HEK293T (cell line): ENCODE measurements at regions not wholly inside any gene's neighbourhood (a gene's known extent, or its start where the extent isn't known, plus 50 kb on each side); places are given as distances from the start of the nearest gene placed in this dataset.
A peak's percentile ranks its signal among the peaks of the same experiment; 100 is the strongest.

Experiments
- CTCF ChIA-PET: fragments of 350-600 bp; formaldehyde crosslinking; extraction: SDS; loops from one replicate; lab custom pipeline; 2021; ENCODE audit warnings: antibody characterized with exemption, inconsistent platforms; lab: Yijun Ruan, JAX
- POLR2A ChIA-PET: fragments of 350-600 bp; formaldehyde crosslinking; extraction: SDS; loops from one replicate; lab custom pipeline; 2020; ENCODE audit warnings: antibody characterized with exemption, inconsistent platforms; lab: Yijun Ruan, JAX
- DNase-seq: peaks from one replicate; pipeline ENCODE4 v3.0.0; 2012; ENCODE audit warnings: mixed read lengths; ENCODE audit errors: extremely low spot score
- ARNT ChIP-seq: fragments of 450-650 bp; IDR thresholded peaks from 2 replicates; pipeline ENCODE4 v1.6.1; 2017; ENCODE audit warnings: mild to moderate bottlenecking
- BHLHE40 ChIP-seq: fragments of 450-650 bp; IDR thresholded peaks from 2 replicates; pipeline ENCODE4 v1.6.1; 2016; ENCODE audit warnings: mild to moderate bottlenecking, moderate library complexity, borderline replicate concordance
- CTBP1 ChIP-seq: fragments of 450-650 bp; IDR thresholded peaks from 2 replicates; pipeline ENCODE4 v1.6.1; 2016; ENCODE audit warnings: borderline replicate concordance
- ELF4 ChIP-seq: fragments of 450-650 bp; IDR thresholded peaks from 2 replicates; pipeline ENCODE4 v1.6.1; 2017; ENCODE audit warnings: antibody characterized with exemption
- FOXA1 ChIP-seq: fragments of 450-650 bp; IDR thresholded peaks from 2 replicates; pipeline ENCODE4 v1.6.1; 2016; ENCODE audit warnings: mild to moderate bottlenecking
- FOXK2 ChIP-seq: fragments of 450-650 bp; IDR thresholded peaks from 2 replicates; pipeline ENCODE4 v1.6.1; 2016; ENCODE audit warnings: mild to moderate bottlenecking
- FOXM1 ChIP-seq: fragments of 450-650 bp; IDR thresholded peaks from 2 replicates; pipeline ENCODE4 v1.6.1; 2017; ENCODE audit warnings: mild to moderate bottlenecking, borderline replicate concordance
- HDGF ChIP-seq: fragments of 450-650 bp; IDR thresholded peaks from 2 replicates; pipeline ENCODE4 v1.6.1; 2017; ENCODE audit warnings: antibody characterized with exemption, borderline replicate concordance
- L3MBTL2 ChIP-seq: fragments of 450-650 bp; conservative IDR thresholded peaks from 2 replicates; pipeline ENCODE4 v1.6.1; 2016; ENCODE audit warnings: mild to moderate bottlenecking
- LEF1 ChIP-seq: fragments of 450-650 bp; IDR thresholded peaks from 2 replicates; pipeline ENCODE4 v1.6.1; 2017; ENCODE audit warnings: mild to moderate bottlenecking, borderline replicate concordance
- NFRKB ChIP-seq: fragments of 450-650 bp; IDR thresholded peaks from 2 replicates; pipeline ENCODE4 v1.6.1; 2016; ENCODE audit warnings: mild to moderate bottlenecking, moderate library complexity
- PKNOX1 ChIP-seq: fragments of 450-650 bp; IDR thresholded peaks from 2 replicates; pipeline ENCODE4 v1.6.1; 2016
- SP1 ChIP-seq: fragments of 450-650 bp; IDR thresholded peaks from 2 replicates; pipeline ENCODE4 v1.6.1; 2017
- SUZ12 ChIP-seq: fragments of 450-650 bp; IDR thresholded peaks from 2 replicates; pipeline ENCODE4 v1.6.1; 2016; ENCODE audit warnings: mild to moderate bottlenecking
- TARDBP ChIP-seq: fragments of 450-650 bp; IDR thresholded peaks from 2 replicates; pipeline ENCODE4 v1.6.1; 2016
- ZNF384 ChIP-seq: fragments of 450-650 bp; IDR thresholded peaks from 2 replicates; pipeline ENCODE4 v1.6.1; 2016

- CTCF ChIA-PET: no interaction called here
Measured at GRCh38 chr10:10680496-10680895, 337.2 kb upstream of the CELF2 start.

GRCh38 chr10:10684972-10685371 lies 332.7 kb upstream of the CELF2 start:
- DNase-seq: no peak
- ChIA-PET POLR2A (no interaction called here), CTCF (interaction anchor here (0.6 kb wide), 1 partner anchor 137 kb away, joined by 3 read pairs; no protein-coding TSS in a partner anchor)
- no peak for TF ChIP-seq ZNF384

More at GRCh38 chr10:10680496-10680895, 337.2 kb upstream of the CELF2 start:
- POLR2A ChIA-PET: no interaction called here
- TF ChIP-seq ARNT (no peak), SUZ12 (no peak), PKNOX1 (no peak), FOXK2 (no peak), FOXA1 (no peak), SP1 (no peak), HDGF (no peak), L3MBTL2 (no peak)
- DNase-seq: no peak

- CTCF ChIA-PET: no interaction called here
- TF ChIP-seq LEF1: no peak
- no peak for TF ChIP-seq FOXM1
- POLR2A ChIA-PET: no interaction called here
- DNase-seq: no peak
Measured at GRCh38 chr10:10685566-10685965, 332.1 kb upstream of the CELF2 start.

DNA sequence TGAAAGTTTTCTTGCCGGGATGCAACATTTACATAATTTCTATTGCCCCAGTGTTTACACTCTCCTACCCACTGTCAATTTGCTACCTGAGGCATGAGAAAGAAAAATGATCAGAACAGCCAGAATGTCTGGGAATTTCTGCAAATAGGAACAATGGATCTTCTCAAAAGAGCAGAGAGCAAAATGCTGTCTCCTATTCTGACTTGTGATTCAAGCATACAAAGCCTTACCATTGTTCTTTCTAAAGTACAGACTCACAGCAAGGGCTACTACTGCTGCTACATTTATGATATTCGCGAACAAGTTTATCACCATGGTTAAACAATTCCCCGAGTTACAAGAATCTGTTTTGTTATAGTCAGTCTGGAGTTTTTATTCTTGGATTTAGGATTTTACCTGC lies 329.9 kb upstream of the CELF2 start:
- TF ChIP-seq SP1 (no peak), ZNF384 (no peak), BHLHE40 (no peak), PKNOX1 (no peak), SUZ12 (no peak)
- POLR2A ChIA-PET: no interaction called here
- CTCF ChIA-PET: no interaction called here
- no peak for DNase-seq

DNA sequence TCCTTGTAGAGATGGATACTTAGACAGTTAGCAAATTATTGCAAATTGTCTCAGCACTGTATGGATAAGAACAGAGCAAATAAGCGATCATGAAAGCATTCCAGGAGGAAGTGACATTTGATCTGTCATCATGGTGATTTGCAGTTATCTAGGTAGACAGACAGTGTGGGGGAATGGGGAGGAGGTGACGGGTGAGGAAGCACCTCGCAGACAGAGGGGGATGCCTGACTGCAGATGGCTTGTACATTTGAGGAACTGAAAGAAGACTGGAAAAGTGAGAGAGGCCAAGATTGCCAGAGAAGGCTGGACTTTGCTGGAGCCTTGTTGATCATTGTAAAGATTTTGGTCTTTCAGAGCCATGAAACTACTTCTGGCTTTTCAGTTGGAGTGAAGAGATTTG lies 318.2 kb upstream of the CELF2 start:
- no peak for DNase-seq

GRCh38 chr10:10701084-10701611 lies 316.5 kb upstream of the CELF2 start:
- CTCF ChIA-PET: no interaction called here
- TF ChIP-seq FOXA1 (no peak), SUZ12 (no peak), ARNT (no peak), NFRKB (no peak), SP1 (no peak), HDGF (no peak), CTBP1 (no peak), LEF1 (no peak), TARDBP (no peak), BHLHE40 (no peak), FOXK2 (no peak), L3MBTL2 (no peak), ZNF384 (no peak)
- POLR2A ChIA-PET: no interaction called here
- DNase-seq: no peak

More for the DNA sequence above, 318.2 kb upstream of the CELF2 start:
- POLR2A ChIA-PET: no interaction called here
- CTCF ChIA-PET: no interaction called here
- TF ChIP-seq CTBP1: no peak
- TF ChIP-seq LEF1: no peak

- POLR2A ChIA-PET: no interaction called here
- CTCF ChIA-PET: no interaction called here
- TF ChIP-seq FOXA1 (no peak), LEF1 (no peak), ZNF384 (no peak), L3MBTL2 (no peak), PKNOX1 (no peak)
- DNase-seq: no peak
Measured at GRCh38 chr10:10702211-10702610, 315.5 kb upstream of the CELF2 start.

- POLR2A ChIA-PET: no interaction called here
- TF ChIP-seq PKNOX1 (peak; percentile 59), ELF4 (no peak)
- no peak for DNase-seq
- CTCF ChIA-PET: no interaction called here
Measured at GRCh38 chr10:10703382-10703781, 314.3 kb upstream of the CELF2 start.
